Endodermal cell (in vitro differentiated cells): ENCODE measurements at regions not wholly inside any gene's neighbourhood (a gene's known extent, or its start where the extent isn't known, plus 50 kb on each side); places are given as distances from the start of the nearest gene placed in this dataset.

ENCODE experiments used
- DNase-seq: peaks from one replicate; pipeline ENCODE4 v3.0.0-alpha.2; 2017
- H3K27ac ChIP-seq: 2 replicates; pipeline ENCODE4 v1.5.1; 2013; ENCODE audit warnings: mild to moderate bottlenecking, low read depth, low read length, moderate library complexity
- H3K27me3 ChIP-seq: 2 replicates; pipeline ENCODE4 v1.6.1; 2013; ENCODE audit warnings: mild to moderate bottlenecking, low read length, moderate library complexity; ENCODE audit not compliant: insufficient read depth, control insufficient read depth, poor library complexity, severe bottlenecking
- H3K36me3 ChIP-seq: 2 replicates; pipeline ENCODE4 v1.7.0; 2013; ENCODE audit warnings: mild to moderate bottlenecking, low read length, moderate library complexity; ENCODE audit not compliant: control insufficient read depth, insufficient read depth
- H3K4me1 ChIP-seq: one replicate; pipeline ENCODE4 v1.7.0; 2013; ENCODE audit warnings: low read length; ENCODE audit not compliant: control insufficient read depth, insufficient read depth
- H3K4me3 ChIP-seq: 2 replicates; pipeline ENCODE4 v1.5.1; 2013; ENCODE audit warnings: mild to moderate bottlenecking, low read length, moderate library complexity
- H3K9ac ChIP-seq: 2 replicates; pipeline ENCODE4 v1.6.1; 2013; ENCODE audit warnings: mild to moderate bottlenecking, low read length, moderate library complexity; ENCODE audit not compliant: poor library complexity, severe bottlenecking; ENCODE audit errors: extremely low read depth
- H3K9me3 ChIP-seq: 2 replicates; pipeline ENCODE4 v1.6.1; 2013; ENCODE audit warnings: mild to moderate bottlenecking, low read length, moderate library complexity; ENCODE audit not compliant: control insufficient read depth
- H3K27ac Mint-ChIP-seq: 2 replicates; pipeline ENCODE4 v1.8.0; 2020; ENCODE audit warnings: mixed read lengths
- H3K27me3 Mint-ChIP-seq: 2 replicates; pipeline ENCODE4 v1.8.0; 2021; ENCODE audit warnings: mild to moderate bottlenecking, mixed read lengths; ENCODE audit not compliant: insufficient read depth
- H3K36me3 Mint-ChIP-seq: 2 replicates; pipeline ENCODE4 v1.8.0; 2020; ENCODE audit warnings: low read depth, mixed read lengths
- H3K4me1 Mint-ChIP-seq: 2 replicates; pipeline ENCODE4 v1.8.0; 2020; ENCODE audit warnings: mixed read lengths
- H3K4me3 Mint-ChIP-seq: 2 replicates; pipeline ENCODE4 v1.8.0; 2020; ENCODE audit warnings: mild to moderate bottlenecking, moderate library complexity, mixed read lengths
- H3K9me3 Mint-ChIP-seq: 2 replicates; pipeline ENCODE4 v1.8.0; 2020; ENCODE audit warnings: mild to moderate bottlenecking, mixed read lengths
- WGBS, 2 experiments: methylation state at CpG; one replicate each; pipeline versions ENCODE4 v1.1.5 to v1.1.7; 2013; ENCODE audit warnings: missing lambda C conversion rate in 2 of 2, mixed read lengths in 1 of 2; ENCODE audit not compliant: insufficient coverage in 1 of 2, insufficient read length in 1 of 2; 5-methylcytosine and 5-hydroxymethylcytosine counted together
- TF ChIP-seq, protein P1 (sequence below): fragments of 200-600 bp; sonication (generic); conservative IDR thresholded peaks from 2 replicates; pipeline ENCODE4 v1.5.0; 2021; ENCODE audit warnings: antibody characterized with exemption, mild to moderate bottlenecking

DNA sequence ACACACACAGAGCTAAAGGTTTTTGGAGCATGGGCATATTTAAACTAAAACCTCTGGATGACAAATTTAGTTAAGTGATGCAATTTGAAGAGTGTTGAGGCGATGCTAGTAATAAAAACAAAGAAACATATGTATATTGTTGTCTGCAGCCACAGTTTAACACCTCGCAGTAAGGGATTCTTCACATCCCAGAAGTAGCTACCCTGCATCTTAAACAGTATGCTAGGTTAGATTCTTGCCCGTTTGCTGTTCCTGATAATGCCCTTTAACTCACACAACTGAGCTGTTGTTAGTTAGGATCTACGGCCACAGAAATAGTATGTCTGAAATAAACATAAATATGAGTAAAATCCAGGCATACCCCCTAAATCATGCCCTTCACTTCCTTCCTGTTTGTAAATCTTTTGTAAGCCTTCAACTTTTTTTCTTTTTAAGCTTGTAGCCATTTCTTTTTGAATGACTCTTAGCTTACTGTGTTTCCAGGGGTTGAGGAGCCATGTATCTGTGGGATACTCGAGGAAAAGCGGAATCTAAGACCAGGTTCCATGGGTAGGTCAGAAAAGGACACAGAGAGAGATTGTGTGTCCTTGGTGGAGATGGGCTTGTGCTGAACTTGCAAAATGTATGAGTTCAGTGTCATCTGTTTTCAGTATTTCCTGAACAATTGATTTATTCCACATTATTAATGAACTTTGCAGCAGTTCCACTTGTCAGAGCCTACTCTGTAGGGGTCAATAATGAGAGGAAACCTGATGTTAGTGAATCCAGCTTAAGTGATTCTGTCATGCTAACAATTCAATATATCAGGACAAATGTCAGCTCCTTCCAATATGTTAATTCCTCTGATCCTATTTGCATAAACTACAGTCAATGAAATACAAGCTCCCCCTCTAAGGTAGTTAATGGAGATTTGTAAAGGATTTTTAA is 349.6 kb downstream of the GPAT3 start:
- no peak overlapping the region for H3K27ac Mint-ChIP-seq
- no peak overlapping the region for H3K4me3 Mint-ChIP-seq
- no peaks in the 10 kb centered on the region for H3K27me3 Mint-ChIP-seq
- WGBS, 2 experiments, result 86 to 91% methylated on average over 1 to 6 of the region's 6 CpGs
- Histone ChIP-seq H3K9ac (no peak overlapping the region), H3K36me3 (no peaks in the 10 kb centered on the region), H3K4me1 (no peaks in the 10 kb centered on the region), H3K27ac (no peak overlapping the region), H3K27me3 (no peaks in the 10 kb centered on the region), H3K4me3 (no peak overlapping the region), H3K9me3 (no peaks in the 10 kb centered on the region)
- no peaks in the 10 kb centered on the region for H3K36me3 Mint-ChIP-seq
- no peaks in the 10 kb centered on the region for H3K9me3 Mint-ChIP-seq
- peaks cover 4% of the 10 kb centered on the region for H3K4me1 Mint-ChIP-seq
- TF ChIP-seq, protein P1, sequence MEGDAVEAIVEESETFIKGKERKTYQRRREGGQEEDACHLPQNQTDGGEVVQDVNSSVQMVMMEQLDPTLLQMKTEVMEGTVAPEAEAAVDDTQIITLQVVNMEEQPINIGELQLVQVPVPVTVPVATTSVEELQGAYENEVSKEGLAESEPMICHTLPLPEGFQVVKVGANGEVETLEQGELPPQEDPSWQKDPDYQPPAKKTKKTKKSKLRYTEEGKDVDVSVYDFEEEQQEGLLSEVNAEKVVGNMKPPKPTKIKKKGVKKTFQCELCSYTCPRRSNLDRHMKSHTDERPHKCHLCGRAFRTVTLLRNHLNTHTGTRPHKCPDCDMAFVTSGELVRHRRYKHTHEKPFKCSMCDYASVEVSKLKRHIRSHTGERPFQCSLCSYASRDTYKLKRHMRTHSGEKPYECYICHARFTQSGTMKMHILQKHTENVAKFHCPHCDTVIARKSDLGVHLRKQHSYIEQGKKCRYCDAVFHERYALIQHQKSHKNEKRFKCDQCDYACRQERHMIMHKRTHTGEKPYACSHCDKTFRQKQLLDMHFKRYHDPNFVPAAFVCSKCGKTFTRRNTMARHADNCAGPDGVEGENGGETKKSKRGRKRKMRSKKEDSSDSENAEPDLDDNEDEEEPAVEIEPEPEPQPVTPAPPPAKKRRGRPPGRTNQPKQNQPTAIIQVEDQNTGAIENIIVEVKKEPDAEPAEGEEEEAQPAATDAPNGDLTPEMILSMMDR, result no peak
- no peak for DNase-seq

GRCh38 chr4:83876047-83876446 is 340.1 kb downstream of the GPAT3 start:
- H3K4me3 ChIP-seq, result no peak overlapping the region
- no peaks in the 10 kb centered on the region for H3K4me1 ChIP-seq
- H3K9ac ChIP-seq, result no peak overlapping the region
- Mint-ChIP-seq H3K9me3 (peaks cover 3% of the 10 kb centered on the region), H3K27me3 (no peaks in the 10 kb centered on the region), H3K4me3 (no peak overlapping the region), H3K27ac (no peak overlapping the region), H3K36me3 (no peaks in the 10 kb centered on the region), H3K4me1 (peaks cover 9% of the 10 kb centered on the region)
- no peak overlapping the region for H3K27ac ChIP-seq
- WGBS, 2 experiments, result 55 to 83% methylated on average over 1 of the region's 1 CpG
- H3K36me3 ChIP-seq, result no peaks in the 10 kb centered on the region
- no peaks in the 10 kb centered on the region for H3K9me3 ChIP-seq
- no peaks in the 10 kb centered on the region for H3K27me3 ChIP-seq
- DNase-seq, result no peak
- TF ChIP-seq, protein P1, result no peak

DNA sequence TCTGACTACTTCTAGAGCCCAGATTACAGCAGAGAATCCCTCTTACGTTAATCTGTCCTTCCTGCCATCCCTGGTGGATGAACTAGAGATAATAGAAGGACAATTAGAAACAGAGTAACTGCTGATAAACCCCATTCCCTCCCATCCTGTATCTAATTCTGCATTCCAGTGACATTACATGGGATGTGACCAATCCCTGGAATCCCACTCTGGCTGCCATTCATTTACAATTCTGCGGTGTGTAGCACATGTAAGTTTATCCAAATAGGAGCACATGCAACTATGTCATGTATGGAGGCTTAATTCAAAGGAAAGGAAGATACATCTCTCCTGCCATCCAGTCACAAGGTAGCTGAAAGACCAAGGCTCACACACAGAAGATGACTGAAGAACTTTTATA is 339.5 kb downstream of the GPAT3 start:
- Histone ChIP-seq H3K27ac (no peak overlapping the region), H3K9me3 (no peaks in the 10 kb centered on the region), H3K4me1 (no peaks in the 10 kb centered on the region), H3K4me3 (no peak overlapping the region), H3K27me3 (no peaks in the 10 kb centered on the region), H3K36me3 (no peaks in the 10 kb centered on the region), H3K9ac (no peak overlapping the region)
- H3K9me3 Mint-ChIP-seq, result peaks cover 3% of the 10 kb centered on the region
- DNase-seq, result no peak
- WGBS, 2 experiments, result 75 to 80% methylated on average over 1 to 2 of the region's 2 CpGs
- no peak overlapping the region for H3K27ac Mint-ChIP-seq
- H3K4me3 Mint-ChIP-seq, result no peak overlapping the region
- no peaks in the 10 kb centered on the region for H3K36me3 Mint-ChIP-seq
- TF ChIP-seq, protein P1, result no peak
- peaks cover 9% of the 10 kb centered on the region for H3K4me1 Mint-ChIP-seq
- H3K27me3 Mint-ChIP-seq, result no peaks in the 10 kb centered on the region
